Sciatic nerve (tissue), 2 donors: ENCODE measurements at regions not wholly inside any gene's neighbourhood (a gene's known extent, or its start where the extent isn't known, plus 50 kb on each side); places are given as distances from the start of the nearest gene placed in this dataset.
"Not testable (repeated sequence)": the region's sequence is repeated elsewhere in the genome, so short reads cannot be mapped to it uniquely, and the experiment has no call there.

Source experiments
- ATAC-seq: fragments of 200-7000 bp; cut with Tn5 transposase; one replicate; pipeline ENCODE4 v1.9.1; 2020; ENCODE audit warnings: mild to moderate bottlenecking, moderate library complexity
- DNase-seq: peaks from one replicate; pipeline ENCODE4 v3.0.0-alpha.2; 2020; ENCODE audit warnings: low spot score
- intact Hi-C: fragments of 100-400 bp; cut with DNase I; formaldehyde crosslinking; loops from one replicate; pipeline ENCODE4 v1.14.2; 2022
- donor health status: DM: no; HTN: no; CAD: no.
- donor health status: DM: no; HTN: no; CAD: no.

DNA sequence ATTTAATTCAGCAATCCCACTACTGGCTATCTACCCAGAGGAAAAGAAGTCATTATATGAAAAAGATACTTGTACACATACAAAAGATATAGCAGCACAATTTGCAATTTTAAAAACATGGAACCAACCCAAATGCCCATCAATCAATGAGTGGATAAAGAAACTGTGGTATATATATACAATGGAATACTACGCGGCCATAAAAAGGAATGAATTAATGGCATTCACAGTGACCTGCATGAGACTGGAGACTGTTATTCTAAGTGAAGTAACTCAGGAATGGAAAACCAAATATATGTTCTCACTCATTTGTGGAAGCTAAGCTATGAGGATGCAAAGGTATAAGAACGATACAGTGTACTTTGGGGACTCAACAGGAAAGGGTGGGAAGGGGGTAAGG lies 102.8 kb upstream of the KCNMA1 start:
- ATAC-seq, intact Hi-C loops, DNase-seq: not testable (repeated sequence)

DNA sequence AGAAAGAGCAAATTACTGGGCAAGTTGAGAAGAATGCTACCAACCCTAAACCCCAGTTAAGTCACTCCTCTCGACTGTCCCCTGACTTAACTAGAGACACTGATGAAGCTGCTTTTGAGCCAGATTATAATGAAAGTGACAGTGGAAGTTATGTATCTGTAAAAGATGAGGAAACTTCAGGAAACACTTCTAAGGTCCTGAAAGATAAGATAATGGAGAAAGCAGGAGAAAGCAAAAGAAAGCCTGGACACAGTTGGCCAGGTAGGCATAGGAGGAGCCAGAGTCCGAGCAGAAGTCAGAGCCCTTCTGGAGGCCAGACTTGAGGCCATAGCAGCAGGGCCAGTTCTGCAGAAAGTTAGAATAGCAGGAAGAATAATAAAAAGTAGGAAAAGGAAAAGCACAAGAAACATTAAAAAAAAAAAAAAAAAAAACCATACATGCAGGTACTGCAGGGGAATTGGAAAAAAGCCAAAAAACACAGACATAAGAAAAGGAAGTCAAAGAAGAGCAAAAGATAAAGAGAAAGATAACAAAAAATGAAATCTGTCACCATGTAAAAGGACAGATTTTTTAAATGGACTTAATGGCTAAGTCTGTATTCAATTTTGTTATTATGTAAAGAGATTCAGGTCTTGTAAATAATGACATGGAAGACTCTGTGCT lies 101.0 kb upstream of the KCNMA1 start:
- no peak for DNase-seq
- no peak for ATAC-seq
- intact Hi-C loops, result no loop called here

DNA sequence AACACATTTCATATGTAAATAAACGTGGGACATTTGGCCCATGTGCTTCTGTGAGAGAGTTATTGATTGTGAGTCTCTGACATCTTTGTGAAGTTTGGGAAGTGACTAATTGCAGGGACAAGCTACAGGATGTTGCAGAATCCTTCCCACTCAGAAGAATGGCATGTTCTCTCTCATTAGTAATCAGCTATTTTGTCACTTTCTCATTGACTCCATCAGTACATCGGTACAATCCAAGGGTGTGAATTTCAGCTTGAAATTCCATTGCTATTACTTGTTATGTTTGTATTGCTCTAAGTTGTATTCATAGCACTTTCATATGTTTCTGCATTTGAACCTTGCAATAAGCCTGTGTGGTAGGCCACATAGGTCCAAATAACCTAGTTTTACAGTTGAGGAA lies 100.0 kb upstream of the KCNMA1 start:
- no peak for DNase-seq
- ATAC-seq, result no peak
- intact Hi-C loops, result no loop called here

DNA sequence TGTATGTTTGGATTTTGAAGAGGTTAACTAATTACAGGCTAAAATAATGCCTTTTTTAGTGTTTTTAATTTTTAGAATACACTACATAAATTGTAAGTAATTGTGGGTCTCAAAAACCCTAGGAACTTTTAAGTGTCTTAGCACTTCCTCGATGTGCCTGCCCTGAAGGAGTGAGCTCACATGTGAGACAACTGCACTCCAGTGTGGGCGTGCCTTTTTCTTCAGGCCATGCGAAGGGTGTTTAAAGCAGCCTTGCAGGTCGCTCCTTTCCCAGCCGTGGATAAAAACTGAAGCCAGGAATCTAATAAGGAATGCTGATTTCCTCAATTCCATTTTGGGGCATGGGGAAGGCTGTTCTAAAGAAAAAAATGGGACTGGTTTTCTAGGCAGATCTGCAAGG lies 97.5 kb upstream of the KCNMA1 start:
- ATAC-seq, intact Hi-C loops, DNase-seq: not testable (repeated sequence)

DNA sequence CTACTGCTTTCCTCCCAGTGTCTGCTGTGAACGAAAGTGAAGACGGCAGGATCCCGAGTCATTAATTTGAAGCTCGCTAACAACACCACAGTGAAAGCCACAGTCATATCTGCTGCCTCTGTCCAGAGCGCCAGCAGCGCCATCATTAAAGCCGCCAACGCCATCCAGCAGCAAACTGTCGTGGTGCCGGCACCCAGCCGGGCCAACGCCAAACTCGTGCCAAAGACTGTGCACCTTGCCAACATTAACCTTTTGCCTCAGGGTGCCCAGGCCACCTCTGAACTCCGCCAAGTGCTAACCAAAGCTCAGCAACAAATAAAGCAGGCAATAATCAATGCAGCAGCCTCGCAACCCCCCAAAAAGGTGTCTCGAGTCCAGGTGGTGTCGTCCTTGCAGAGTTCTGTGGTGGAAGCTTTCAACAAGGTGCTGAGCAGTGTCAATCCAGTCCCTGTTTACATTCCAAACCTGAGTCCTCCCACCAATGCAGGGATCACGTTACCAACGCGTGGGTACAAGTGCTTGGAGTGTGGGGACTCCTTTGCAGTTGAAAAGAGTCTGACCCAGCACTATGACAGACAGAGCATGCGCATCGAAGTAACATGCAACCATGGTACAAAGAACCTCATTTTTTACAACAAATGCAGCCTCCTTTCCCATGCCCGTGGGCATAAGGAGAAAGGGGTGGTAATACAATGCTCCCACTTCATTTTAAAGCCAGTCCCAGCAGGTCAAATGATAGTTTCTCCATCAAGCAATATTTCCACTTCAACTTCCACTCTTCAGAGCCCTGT lies 94.8 kb upstream of the KCNMA1 start:
- intact Hi-C loops, result no loop called here
- no peak for DNase-seq
- no peak for ATAC-seq

DNA sequence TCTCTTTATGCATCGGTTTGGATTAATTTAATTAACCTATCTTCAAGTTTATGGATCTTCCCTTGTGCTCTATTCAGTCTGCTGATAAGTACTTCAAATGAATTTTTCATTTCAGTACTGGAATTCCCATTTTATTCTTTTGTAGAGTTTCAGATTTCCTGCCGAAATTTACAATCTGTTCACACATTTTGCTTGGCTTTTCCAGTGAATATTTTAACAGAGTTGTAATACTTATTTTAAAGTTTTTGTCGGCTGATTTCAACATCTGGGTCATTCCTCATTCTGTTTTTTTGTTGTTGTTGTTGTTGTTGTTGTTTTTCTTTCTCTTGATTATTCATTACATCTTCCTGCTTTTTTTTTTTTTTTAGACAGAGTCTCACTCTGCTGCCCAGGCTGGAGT lies 89.9 kb upstream of the KCNMA1 start:
- no peak for ATAC-seq
- no peak for DNase-seq
- intact Hi-C loops, result no loop called here

DNA sequence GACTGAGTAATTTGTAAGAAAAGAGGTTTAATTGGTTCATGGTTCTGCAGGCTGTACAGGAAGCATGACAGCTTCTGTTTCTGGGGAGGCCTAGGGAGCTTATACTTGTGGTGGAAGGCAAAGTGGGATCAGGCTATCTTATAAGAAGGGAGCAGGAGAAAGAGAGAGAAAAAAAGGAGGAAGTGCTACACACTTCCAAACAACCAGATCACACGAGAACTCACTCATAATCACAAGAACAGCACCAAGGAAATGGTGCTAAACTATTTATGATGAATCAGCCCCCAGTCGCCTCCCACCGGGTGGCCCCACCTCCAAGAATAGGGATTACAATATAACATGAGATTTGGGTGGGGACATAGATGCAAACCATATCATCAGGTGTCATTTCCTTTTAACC lies 89.1 kb upstream of the KCNMA1 start:
- no peak for ATAC-seq
- no peak for DNase-seq
- intact Hi-C loops, result no loop called here

DNA sequence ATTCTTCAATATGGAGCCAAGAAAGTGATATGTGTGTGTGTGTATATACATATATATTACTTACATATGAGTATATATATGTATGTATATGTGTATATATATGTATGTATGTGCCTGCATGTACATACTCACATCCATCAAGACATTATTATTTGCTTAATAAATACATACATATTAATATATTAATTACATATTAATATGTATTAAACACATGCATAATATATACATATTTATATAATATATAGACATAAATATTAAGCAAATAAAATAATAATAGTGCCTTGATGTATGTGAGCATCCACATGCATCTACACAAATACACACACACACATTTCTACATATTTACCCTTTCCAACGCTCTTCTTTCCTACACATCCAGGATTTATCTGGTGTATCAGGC lies 88.7 kb upstream of the KCNMA1 start:
- intact Hi-C loops, result no loop called here
- no peak for DNase-seq
- ATAC-seq, result no peak

DNA sequence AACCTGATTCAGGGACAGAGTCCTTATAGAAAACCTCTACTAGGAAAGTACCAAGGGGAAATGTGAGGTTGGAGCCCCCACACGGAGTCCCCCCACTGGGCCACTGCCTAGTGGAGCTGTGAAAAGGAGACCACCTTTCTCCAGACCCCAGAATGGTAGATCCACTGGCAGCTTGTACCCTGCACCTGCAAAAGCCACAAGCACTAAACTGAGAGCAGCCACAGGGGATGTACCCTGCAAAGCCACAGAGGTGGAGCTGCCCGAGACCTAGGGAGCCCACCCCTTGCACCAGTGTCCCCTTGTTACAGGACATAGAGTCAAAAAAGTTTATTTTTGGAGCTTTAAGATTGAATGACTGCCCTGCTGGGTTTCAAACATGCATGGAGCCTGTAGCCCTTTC lies 87.2 kb upstream of the KCNMA1 start:
- intact Hi-C loops, result no loop called here
- no peak for DNase-seq

DNA sequence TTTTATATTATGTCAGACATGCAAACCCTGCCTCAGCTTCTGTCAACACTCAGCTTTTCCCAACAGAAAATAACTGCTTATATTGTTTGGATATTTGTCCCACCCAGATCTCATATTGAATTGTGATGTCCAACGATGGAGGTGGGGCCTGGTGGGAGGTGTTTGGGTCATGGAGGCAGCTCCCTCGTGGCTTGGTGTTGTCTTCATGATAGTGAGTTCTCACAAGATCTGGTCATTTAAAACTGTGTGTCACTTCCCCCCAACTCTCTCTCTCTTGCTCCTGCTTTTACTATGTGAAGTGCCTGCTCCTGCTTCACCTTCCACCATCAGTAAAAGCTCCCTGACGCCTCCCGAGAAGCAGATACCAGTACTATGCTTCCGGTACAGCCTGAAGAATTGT lies 85.8 kb upstream of the KCNMA1 start:
- intact Hi-C loops, result no loop called here
- no peak for DNase-seq
- ATAC-seq, result no peak

More for the DNA sequence above, 87.2 kb upstream of the KCNMA1 start:
- no peak for ATAC-seq

DNA sequence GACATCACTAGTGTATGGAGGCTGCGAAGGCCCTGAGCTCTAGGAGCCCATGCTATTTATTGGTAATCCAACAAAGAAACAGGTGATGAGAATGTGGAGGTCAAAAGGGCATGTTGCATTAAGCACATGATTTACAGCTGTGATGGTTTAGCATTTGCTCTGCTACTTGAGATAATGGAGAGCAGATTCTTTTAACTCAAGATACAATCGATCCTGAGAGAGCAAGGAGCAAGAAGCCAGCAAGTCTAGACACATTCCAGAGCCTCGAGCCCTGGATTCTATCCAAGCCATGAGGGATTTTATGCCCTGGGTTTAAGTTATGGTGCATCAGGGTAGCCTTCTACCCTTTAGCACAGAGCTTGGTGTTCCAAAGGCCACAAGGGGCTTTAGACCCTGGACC lies 85.3 kb upstream of the KCNMA1 start:
- DNase-seq, ATAC-seq, intact Hi-C loops: not testable (repeated sequence)

DNA sequence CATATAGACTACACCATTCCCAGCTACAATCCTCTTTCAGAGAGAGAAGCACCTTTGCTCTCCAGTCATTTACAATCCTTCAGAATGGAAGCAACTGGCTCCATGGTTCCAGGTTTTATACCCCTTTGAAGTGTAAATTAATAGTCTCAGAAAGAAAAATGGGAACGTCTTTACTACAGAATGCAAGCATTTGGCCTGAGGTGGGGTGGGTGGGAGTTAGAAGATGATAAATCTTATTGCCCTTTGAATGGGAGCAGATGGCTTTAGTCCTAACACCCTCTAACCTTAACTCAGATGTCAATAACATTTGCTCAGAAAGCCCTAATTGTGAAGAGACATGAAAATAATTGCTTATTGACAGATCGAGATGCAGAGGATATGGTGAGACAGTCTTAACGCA lies 84.2 kb upstream of the KCNMA1 start:
- DNase-seq (no peak), ATAC-seq (no peak)
- intact Hi-C loops, result no loop called here

DNA sequence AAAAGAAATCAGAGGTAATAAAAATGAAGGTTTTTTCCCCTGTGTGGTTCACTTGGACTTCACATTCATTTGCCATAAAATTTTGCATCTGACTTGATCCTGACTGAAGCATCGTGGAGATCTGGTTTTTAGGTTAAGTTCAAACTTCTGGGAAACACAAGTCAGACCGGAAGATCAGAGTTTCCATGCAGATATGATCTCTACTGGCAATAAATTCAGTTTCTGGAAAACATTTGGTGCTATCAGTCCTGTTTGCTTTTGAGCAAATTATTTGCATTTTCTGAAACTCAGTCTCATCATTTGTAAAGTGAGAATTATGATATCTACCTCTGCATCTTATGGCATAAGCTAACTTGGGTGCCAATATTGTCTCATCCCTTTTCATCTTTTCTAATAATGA lies 81.3 kb upstream of the KCNMA1 start:
- no peak for DNase-seq
- ATAC-seq, result no peak
- intact Hi-C loops, result no loop called here

DNA sequence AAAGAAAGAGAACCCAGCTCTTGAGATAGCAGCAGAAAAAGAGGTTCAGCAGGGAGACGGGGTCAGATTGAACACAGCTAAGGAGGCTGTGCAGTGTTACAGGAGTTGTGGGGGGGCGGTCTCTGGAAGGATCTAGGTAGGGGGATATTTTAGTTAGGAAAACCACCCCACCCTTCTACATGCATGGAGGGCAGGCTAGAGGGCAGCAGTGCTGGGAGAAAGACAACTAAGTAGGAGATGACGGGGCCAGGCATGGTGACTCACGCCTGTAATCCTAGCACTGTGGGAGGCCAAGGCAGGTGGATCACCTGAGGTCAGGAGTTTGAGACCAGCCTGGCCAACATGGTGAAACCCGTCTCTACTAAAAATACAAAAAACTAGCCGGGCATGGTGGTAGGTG lies 80.7 kb upstream of the KCNMA1 start:
- ATAC-seq, intact Hi-C loops: not testable (repeated sequence)

DNA sequence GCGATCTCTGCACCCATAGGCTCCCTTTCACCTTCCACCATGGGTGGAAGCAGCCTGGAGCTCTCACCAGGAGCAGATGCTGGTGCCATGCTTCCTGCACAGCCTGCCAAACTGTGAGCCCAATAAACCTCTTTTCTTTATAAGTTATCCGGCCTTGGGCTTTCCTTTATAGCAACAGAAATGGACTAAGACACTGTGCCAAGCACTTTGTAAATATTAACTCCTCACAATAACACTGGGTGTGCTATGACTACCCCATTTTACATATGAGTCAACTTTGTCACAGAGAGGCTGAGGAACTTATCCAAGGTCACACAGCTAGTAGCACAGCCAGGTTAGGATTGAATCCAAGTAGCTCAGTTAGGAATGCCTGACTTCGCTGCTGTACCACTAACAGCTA lies 79.7 kb upstream of the KCNMA1 start:
- DNase-seq (no peak), ATAC-seq (no peak)
- intact Hi-C loops, result no loop called here

More for the DNA sequence above, 80.7 kb upstream of the KCNMA1 start:
- DNase-seq, result not testable (repeated sequence)

DNA sequence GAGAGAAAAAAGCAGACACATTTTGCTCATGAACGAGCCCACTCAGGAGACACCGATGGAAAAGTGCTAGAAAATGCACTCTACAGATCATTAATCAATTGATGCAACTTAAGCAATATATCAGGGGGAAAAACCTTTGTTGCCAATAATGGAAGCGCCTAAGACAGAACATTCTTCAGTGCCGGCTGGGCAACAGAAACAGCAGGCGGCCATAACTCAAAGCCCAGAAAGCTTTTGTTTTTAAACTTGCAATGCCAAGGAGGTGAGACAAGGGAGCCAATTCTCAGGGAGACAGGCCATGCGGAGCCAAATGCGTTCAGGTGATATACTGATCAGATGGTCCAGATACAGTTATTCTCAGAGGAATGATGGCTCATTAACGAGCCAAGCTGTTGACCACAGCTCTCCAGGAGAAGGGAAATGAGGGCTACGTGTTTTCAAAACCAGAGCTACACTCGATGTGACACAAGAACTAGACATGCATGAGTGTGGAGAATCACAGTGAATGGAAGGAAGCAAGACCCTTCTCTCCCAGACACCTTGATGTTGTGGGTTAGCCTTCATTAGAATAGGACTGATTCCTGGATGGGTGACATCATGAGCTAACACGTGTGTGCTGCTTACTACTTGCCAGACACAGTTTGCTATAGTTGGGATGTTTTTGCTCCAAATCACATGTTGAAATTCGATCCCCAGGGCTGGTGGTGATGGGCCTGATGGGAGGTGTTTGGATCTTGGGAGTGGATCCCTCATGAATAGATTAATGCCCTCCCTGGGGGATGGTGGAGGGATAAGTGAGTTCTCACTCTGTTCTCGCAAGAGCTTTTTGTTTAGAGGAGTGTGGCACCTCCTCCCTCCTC lies 79.1 kb upstream of the KCNMA1 start:
- intact Hi-C loops, result no loop called here
- DNase-seq, result no peak
- no peak for ATAC-seq

DNA sequence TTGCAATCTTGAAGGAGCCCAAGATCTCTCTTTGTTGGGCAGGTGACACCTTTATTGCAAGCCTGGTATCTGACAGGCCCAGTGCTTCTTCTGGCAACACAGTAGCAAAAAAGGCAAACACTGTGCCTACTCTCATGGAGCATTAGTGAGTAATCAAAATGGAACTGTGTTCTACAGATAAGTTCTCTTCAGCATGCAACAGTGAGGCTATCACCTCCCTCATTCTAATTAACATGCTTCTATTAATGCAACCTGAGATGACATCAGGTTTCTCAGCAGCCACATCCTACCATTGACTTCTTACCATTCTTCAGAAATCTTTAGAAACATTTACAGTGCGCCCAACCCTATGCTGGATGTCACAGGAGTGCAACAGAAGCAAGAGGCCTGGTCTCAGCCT lies 77.9 kb upstream of the KCNMA1 start:
- intact Hi-C loops, result no loop called here

DNA sequence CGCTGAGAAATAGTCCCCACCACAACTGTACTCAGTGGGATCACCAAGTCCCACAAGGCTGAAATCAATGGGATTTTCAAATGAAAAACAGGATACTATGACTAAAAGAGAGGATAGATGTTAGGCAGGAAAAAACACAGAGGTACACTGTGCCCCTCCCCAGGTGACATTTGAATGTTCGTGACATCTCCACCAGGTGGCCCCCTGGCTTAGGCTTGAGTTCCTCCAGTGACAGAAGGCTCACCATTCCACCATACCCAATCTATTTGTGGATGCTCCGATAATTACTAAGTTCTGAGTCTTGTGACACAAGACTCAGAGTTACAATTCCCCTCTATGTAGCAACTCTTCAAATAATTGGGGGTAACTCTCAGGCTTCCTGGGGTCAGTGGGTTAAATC lies 77.5 kb upstream of the KCNMA1 start:
- intact Hi-C loops, result no loop called here
- ATAC-seq (no peak), DNase-seq (no peak)

More for the DNA sequence above, 77.9 kb upstream of the KCNMA1 start:
- DNase-seq (no peak), ATAC-seq (no peak)

DNA sequence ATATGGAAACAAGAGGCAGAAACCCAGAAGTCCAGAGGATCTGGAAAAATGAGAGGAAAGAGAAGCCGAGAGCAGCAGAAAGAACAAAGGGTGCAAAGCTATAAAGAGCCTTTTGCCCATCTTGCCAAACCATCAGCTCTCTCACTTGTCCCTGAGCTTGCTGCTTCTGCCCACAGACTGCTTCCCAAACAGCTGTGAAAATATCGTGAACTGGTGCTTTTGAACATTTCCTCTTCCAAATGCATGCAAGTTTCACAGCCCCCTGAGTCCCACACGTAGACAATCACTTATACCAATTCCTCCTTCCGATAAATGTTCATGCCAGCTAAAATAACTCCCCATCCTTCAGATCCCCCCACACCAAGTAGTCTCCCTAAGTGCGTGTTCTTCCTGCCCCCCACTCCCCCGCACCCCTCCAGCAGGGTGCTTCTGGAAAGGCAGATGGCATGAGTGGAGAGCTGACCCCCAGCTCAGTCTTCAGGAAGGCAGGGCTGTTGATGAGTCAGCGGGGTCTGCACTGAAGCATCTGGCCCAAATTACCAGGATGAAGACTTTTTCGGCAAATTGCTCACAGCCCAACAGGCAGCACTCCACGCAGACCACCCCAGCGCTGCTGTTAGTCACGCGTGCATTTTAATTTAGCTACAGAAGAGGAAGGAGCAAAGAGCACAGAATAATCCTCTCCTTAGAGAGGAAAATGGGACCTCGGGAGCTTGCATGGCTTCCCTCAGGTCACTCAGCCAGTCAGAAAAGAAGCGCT lies 76.1 kb upstream of the KCNMA1 start:
- DNase-seq (no peak), ATAC-seq (no peak)
- intact Hi-C loops, result no loop called here
